K562 (cell line): ENCODE measurements at regions not wholly inside any gene's neighbourhood (a gene's known extent, or its start where the extent isn't known, plus 50 kb on each side); places are given as distances from the start of the nearest gene placed in this dataset.

ENCODE experiments used
- BMI1 ChIP-seq: fragments of 150-350 bp; IDR thresholded peaks from 2 replicates; pipeline ENCODE4 v1.6.1; 2014; ENCODE audit warnings: low read length
- CBX8 ChIP-seq: fragments of 200-600 bp; sonication (generic); IDR thresholded peaks from 2 replicates; pipeline ENCODE4 v1.6.1; 2012; ENCODE audit warnings: borderline replicate concordance, mixed run types, low read depth, mild to moderate bottlenecking, moderate library complexity, mixed read lengths, low read length, control low read depth, inconsistent platforms; ENCODE audit not compliant: poor library complexity, severe bottlenecking; ENCODE audit errors: extremely low read depth
- E2F4 ChIP-seq: sonication (generic); formaldehyde crosslinking; IDR thresholded peaks from 2 replicates; pipeline ENCODE4 v1.8.0; 2022; ENCODE audit warnings: mild to moderate bottlenecking, low read depth, missing genetic modification reagents
- FOXK2 ChIP-seq, 2 experiments: fragments of 450-650 bp; IDR thresholded peaks in 1 of 2; conservative IDR thresholded peaks in 1 of 2; 2 replicates each; pipeline ENCODE4 v1.6.1; 2016; ENCODE audit warnings: low read depth in 2 of 2, mild to moderate bottlenecking in 1 of 2
- NCOA6 ChIP-seq: fragments of 450-650 bp; IDR thresholded peaks from 2 replicates; pipeline ENCODE4 v1.6.1; 2017; ENCODE audit warnings: mild to moderate bottlenecking
- PHF21A ChIP-seq: fragments of 450-650 bp; IDR thresholded peaks from 2 replicates; pipeline ENCODE4 v1.6.1; 2017; ENCODE audit warnings: low read depth, borderline replicate concordance
- RHOXF2B ChIP-seq: fragments of 250-450 bp; sonication (Bioruptor Pico); conservative IDR thresholded peaks from 2 replicates; pipeline ENCODE4 v1.5.1; 2021
- SREBF2 ChIP-seq: sonication (generic); formaldehyde crosslinking; IDR thresholded peaks from 2 replicates; pipeline ENCODE4 v1.4.0; 2020; ENCODE audit warnings: mild to moderate bottlenecking, missing genetic modification reagents
- TFAM ChIP-seq: fragments of 250-450 bp; sonication (Bioruptor Pico); conservative IDR thresholded peaks from 2 replicates; pipeline ENCODE4 v1.5.0; 2021; ENCODE audit warnings: mild to moderate bottlenecking, moderate library complexity
- ZNF232 ChIP-seq: sonication (generic); formaldehyde crosslinking; IDR thresholded peaks from 2 replicates; pipeline ENCODE4 v1.8.0; 2022; ENCODE audit warnings: mild to moderate bottlenecking, missing genetic modification reagents
- ZNF318 ChIP-seq, 2 experiments: fragments of 450-650 bp; IDR thresholded peaks; 2 replicates each; pipeline ENCODE4 v1.6.1; 2016; ENCODE audit warnings: mild to moderate bottlenecking in 2 of 2, borderline replicate concordance in 1 of 2, low read depth in 1 of 2, moderate library complexity in 1 of 2
- ZNF324 ChIP-seq: fragments of 250-450 bp; sonication (Bioruptor Pico); IDR thresholded peaks from 2 replicates; pipeline ENCODE4 v1.4.0; 2020; ENCODE audit warnings: mild to moderate bottlenecking
- TF ChIP-seq, protein P1 (sequence below): fragments of 250-450 bp; sonication (Bioruptor Pico); IDR thresholded peaks from 2 replicates; pipeline ENCODE4 v1.4.0; 2020; ENCODE audit warnings: mild to moderate bottlenecking, moderate library complexity
- TF ChIP-seq, protein P2 (sequence below): fragments of 250-450 bp; sonication (Bioruptor Pico); IDR thresholded peaks from 2 replicates; pipeline ENCODE4 v1.5.0; 2022; ENCODE audit warnings: mild to moderate bottlenecking

DNA sequence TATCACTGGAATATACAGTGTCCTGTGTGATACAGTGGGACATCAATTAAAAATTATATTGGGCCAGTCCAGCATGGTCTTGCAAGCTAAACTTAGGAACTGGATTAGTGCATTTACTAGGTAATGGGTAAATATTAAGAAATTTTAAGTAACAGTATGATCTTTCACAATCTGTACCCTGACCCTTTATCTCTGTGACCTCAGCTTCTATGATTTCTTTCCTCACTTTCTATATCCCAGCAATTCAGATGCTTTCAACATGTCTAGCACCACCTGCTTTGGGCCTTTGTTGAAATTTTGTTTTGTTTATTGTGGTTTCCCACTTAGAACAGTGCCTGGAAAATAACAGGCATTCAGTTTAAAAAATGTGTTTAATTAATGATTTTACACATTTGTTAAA, 2295.4 kb downstream of the ARAP2 start (continued):
- TF ChIP-seq ZNF318 (IDR thresholded peaks at IDR 0.05; ENCODE audit: borderline replicate concordance in 1 of 2, low read depth in 1 of 2), result no peak
- TF ChIP-seq, protein P1, sequence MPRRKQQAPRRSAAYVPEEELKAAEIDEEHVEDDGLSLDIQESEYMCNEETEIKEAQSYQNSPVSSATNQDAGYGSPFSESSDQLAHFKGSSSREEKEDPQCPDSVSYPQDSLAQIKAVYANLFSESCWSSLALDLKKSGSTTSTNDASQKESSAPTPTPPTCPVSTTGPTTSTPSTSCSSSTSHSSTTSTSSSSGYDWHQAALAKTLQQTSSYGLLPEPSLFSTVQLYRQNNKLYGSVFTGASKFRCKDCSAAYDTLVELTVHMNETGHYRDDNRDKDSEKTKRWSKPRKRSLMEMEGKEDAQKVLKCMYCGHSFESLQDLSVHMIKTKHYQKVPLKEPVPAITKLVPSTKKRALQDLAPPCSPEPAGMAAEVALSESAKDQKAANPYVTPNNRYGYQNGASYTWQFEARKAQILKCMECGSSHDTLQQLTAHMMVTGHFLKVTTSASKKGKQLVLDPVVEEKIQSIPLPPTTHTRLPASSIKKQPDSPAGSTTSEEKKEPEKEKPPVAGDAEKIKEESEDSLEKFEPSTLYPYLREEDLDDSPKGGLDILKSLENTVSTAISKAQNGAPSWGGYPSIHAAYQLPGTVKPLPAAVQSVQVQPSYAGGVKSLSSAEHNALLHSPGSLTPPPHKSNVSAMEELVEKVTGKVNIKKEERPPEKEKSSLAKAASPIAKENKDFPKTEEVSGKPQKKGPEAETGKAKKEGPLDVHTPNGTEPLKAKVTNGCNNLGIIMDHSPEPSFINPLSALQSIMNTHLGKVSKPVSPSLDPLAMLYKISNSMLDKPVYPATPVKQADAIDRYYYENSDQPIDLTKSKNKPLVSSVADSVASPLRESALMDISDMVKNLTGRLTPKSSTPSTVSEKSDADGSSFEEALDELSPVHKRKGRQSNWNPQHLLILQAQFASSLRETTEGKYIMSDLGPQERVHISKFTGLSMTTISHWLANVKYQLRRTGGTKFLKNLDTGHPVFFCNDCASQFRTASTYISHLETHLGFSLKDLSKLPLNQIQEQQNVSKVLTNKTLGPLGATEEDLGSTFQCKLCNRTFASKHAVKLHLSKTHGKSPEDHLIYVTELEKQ (CRISPR knock-in tag), result no peak
- TF ChIP-seq E2F4 (CRISPR knock-in tag), result no peak
- no peak for TF ChIP-seq ZNF324 (CRISPR knock-in tag)
- no peak for TF ChIP-seq PHF21A
- TF ChIP-seq NCOA6, result no peak
- TF ChIP-seq TFAM (CRISPR knock-in tag), result no peak
- no peak for TF ChIP-seq ZNF232 (CRISPR knock-in tag)
- no peak for TF ChIP-seq SREBF2 (CRISPR knock-in tag)
- TF ChIP-seq BMI1, result no peak
- TF ChIP-seq FOXK2 (conservative IDR thresholded peaks at IDR 0.05 in 1 of 2, IDR thresholded peaks at IDR 0.05 in 1 of 2; ENCODE audit: low read depth in 2 of 2), result no peak
- TF ChIP-seq, protein P2, sequence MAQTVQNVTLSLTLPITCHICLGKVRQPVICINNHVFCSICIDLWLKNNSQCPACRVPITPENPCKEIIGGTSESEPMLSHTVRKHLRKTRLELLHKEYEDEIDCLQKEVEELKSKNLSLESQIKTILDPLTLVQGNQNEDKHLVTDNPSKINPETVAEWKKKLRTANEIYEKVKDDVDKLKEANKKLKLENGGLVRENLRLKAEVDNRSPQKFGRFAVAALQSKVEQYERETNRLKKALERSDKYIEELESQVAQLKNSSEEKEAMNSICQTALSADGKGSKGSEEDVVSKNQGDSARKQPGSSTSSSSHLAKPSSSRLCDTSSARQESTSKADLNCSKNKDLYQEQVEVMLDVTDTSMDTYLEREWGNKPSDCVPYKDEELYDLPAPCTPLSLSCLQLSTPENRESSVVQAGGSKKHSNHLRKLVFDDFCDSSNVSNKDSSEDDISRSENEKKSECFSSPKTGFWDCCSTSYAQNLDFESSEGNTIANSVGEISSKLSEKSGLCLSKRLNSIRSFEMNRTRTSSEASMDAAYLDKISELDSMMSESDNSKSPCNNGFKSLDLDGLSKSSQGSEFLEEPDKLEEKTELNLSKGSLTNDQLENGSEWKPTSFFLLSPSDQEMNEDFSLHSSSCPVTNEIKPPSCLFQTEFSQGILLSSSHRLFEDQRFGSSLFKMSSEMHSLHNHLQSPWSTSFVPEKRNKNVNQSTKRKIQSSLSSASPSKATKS (CRISPR knock-in tag), result no peak
- TF ChIP-seq RHOXF2B (CRISPR knock-in tag), result no peak
- TF ChIP-seq CBX8, result no peak
